ENCODE measurements at regions not wholly inside any gene's neighbourhood (a gene's known extent, or its start where the extent isn't known, plus 50 kb on each side); places are given as distances from the start of the nearest gene placed in this dataset.

DNA sequence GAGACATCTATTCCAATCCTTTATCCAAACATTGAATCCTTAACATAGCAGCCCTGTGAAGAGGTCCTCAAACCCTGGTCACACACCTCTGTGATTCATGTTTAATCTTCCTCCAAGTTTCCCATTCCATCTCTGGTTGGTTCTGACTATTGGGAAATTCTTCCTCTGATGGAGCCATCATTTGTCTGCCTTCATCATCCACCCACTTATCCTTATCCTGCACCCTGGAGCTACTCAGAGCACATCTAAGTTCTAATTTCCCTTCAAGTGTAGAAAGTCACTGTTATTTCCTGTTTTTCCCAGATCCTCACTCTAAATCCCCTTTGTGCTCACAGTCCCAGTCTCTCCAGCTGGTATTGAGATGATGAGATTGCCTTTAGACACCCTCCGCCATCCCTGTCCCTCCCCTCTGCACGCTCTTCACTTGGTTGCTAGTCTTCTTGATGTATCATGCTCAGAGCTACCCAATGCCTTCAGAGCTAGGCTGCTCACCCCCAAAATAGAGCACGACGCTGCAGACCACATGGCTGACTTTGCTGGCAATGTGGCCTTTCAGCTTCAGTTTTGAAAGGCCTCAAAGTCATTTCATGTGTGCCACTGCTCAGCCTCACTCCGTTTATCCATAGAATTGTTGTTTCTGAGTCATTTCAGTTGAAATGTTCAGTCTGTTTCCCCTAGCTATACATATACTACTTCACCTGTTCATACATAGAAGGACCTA, 154.3 kb downstream of the PALM2AKAP2 start:
- no peaks in the 10 kb centered on the region for H3K27me3 ChIP-seq (ENCODE audit: control insufficient read depth, insufficient read depth, low read length)
- H3K9me3 ChIP-seq (ENCODE audit: control insufficient read depth in 2 of 3, insufficient read depth in 1 of 3, low read length in 3 of 3) = no peaks in the 10 kb centered on the region
- no peak overlapping the region for H3K9ac ChIP-seq (ENCODE audit: low read length in 3 of 3)
- no peak overlapping the region for H3K4me3 ChIP-seq (ENCODE audit: low read length in 3 of 3)
- H3K36me3 ChIP-seq (ENCODE audit: control insufficient read depth in 2 of 3, insufficient read depth in 3 of 3, low read length in 3 of 3) = no peaks in the 10 kb centered on the region
- no peaks in the 10 kb centered on the region for H3K4me1 ChIP-seq (ENCODE audit: control insufficient read depth in 2 of 3, insufficient read depth in 2 of 3, low read depth in 1 of 3, low read length in 3 of 3)
- intact Hi-C loops (cut with DNase I) = no loop called here
- H3K27ac ChIP-seq (ENCODE audit: low read depth in 2 of 2, low read length in 2 of 2) = no peak overlapping the region
- FAIRE-seq = no peak
- DNase-seq = no peak
- TF ChIP-seq, protein P1, sequence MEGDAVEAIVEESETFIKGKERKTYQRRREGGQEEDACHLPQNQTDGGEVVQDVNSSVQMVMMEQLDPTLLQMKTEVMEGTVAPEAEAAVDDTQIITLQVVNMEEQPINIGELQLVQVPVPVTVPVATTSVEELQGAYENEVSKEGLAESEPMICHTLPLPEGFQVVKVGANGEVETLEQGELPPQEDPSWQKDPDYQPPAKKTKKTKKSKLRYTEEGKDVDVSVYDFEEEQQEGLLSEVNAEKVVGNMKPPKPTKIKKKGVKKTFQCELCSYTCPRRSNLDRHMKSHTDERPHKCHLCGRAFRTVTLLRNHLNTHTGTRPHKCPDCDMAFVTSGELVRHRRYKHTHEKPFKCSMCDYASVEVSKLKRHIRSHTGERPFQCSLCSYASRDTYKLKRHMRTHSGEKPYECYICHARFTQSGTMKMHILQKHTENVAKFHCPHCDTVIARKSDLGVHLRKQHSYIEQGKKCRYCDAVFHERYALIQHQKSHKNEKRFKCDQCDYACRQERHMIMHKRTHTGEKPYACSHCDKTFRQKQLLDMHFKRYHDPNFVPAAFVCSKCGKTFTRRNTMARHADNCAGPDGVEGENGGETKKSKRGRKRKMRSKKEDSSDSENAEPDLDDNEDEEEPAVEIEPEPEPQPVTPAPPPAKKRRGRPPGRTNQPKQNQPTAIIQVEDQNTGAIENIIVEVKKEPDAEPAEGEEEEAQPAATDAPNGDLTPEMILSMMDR (IDR thresholded peaks at IDR 0.05; ENCODE audit: borderline replicate concordance, extremely low read depth, insufficient read depth) = no peak

DNA sequence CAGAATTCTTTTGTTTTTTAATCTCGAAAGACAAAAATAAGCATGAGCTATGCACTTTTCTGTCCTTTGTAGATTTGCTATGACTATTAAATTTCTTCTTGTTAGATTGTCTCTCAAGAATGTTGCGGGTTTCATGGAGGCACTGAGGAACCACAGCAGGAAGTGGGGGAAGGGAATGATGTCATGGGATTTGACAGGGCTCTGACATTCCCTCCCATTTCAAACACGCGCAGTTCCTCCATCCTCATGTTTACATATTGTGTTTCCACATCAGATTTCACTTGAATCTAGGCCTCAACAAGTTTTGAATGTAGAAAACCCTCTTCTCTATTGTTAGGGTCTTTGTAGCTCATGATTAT, 154.8 kb downstream of the PALM2AKAP2 start:
- H3K9me3 ChIP-seq (ENCODE audit: control insufficient read depth in 2 of 3, insufficient read depth in 1 of 3, low read length in 3 of 3) = no peaks in the 10 kb centered on the region
- FAIRE-seq = no peak

DNA sequence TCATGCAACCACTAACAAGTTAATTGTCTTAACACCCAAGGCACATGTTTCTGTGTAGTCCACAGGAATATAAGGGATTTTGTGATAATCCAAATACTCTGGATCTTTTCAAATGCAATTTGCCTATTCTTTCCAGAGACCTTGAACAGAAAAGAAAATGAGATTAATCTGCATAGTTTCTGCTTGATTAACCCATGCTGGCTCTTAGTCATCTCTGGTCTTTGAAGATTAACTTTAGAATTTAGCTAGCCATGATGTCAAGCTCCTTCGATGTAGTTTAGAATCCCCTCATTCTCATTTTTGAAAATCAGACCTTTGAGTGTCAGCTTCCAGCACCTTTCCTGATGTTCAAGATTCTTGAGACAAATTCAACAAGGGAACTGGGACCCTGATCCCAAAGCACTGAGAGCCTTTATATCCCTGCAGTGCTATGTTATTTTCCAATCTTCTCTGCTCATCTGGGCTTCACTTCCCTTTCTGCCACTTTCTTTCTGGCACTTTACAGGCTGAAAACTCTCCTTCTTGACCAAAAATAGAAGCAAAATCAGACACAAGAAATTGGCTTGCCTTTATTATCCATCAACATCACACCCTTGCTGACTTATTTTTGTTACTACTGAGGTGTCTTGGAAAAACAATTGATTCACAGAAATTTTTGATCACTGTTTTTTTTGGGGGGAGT, 155.5 kb downstream of the PALM2AKAP2 start:
- DNase-seq (no peak), FAIRE-seq (no peak)
- no peaks in the 10 kb centered on the region for H3K4me1 ChIP-seq (ENCODE audit: control insufficient read depth in 2 of 3, insufficient read depth in 2 of 3, low read depth in 1 of 3, low read length in 3 of 3)
- no peaks in the 10 kb centered on the region for H3K36me3 ChIP-seq (ENCODE audit: control insufficient read depth in 2 of 3, insufficient read depth in 3 of 3, low read length in 3 of 3)
- H3K4me3 ChIP-seq (ENCODE audit: low read length in 3 of 3) = no peak overlapping the region
- intact Hi-C loops (cut with DNase I) = no loop called here
- TF ChIP-seq, protein P1 (IDR thresholded peaks at IDR 0.05; ENCODE audit: borderline replicate concordance, extremely low read depth, insufficient read depth) = no peak
- H3K27ac ChIP-seq (ENCODE audit: low read depth in 2 of 2, low read length in 2 of 2) = no peak overlapping the region
- H3K9ac ChIP-seq (ENCODE audit: low read length in 3 of 3) = no peak overlapping the region
- no peaks in the 10 kb centered on the region for H3K9me3 ChIP-seq (ENCODE audit: control insufficient read depth in 2 of 3, insufficient read depth in 1 of 3, low read length in 3 of 3)
- H3K27me3 ChIP-seq (ENCODE audit: control insufficient read depth, insufficient read depth, low read length) = no peaks in the 10 kb centered on the region

More for the DNA sequence above, 154.8 kb downstream of the PALM2AKAP2 start:
- Histone ChIP-seq H3K27me3 (ENCODE audit: control insufficient read depth, insufficient read depth, low read length) (no peaks in the 10 kb centered on the region), H3K4me3 (ENCODE audit: low read length in 3 of 3) (no peak overlapping the region), H3K36me3 (ENCODE audit: control insufficient read depth in 2 of 3, insufficient read depth in 3 of 3, low read length in 3 of 3) (no peaks in the 10 kb centered on the region), H3K4me1 (ENCODE audit: control insufficient read depth in 2 of 3, insufficient read depth in 2 of 3, low read depth in 1 of 3, low read length in 3 of 3) (no peaks in the 10 kb centered on the region), H3K27ac (ENCODE audit: low read depth in 2 of 2, low read length in 2 of 2) (no peak overlapping the region), H3K9ac (ENCODE audit: low read length in 3 of 3) (no peak overlapping the region)
- TF ChIP-seq, protein P1 (IDR thresholded peaks at IDR 0.05; ENCODE audit: borderline replicate concordance, extremely low read depth, insufficient read depth) = no peak
- DNase-seq = no peak
- intact Hi-C loops (cut with DNase I) = no loop called here

Data from kidney (tissue), 13 donors.